ENCODE measurements at regions not wholly inside any gene's neighbourhood (a gene's known extent, or its start where the extent isn't known, plus 50 kb on each side); places are given as distances from the start of the nearest gene placed in this dataset.

DNA sequence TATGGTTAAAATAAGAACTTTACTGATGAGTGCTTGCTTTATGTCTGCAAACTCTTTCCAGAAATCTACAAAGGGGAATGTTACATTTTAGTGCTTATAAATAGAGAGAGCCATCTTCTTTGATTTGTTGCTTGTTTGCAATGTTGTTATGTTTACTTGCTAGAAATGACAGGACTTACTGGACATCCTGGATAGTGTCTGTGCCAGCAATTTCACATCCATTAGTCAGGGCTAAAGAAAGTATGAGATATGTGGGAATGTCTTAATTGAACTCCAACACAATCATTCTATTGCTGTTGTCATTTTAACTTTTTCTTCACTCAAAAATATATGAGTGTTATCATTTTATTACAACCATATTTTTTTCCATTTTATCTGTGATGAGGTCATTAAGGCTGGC lies 453.2 kb downstream of the TNS3 start:
- TF ChIP-seq GATA2 (IDR thresholded peaks at IDR 0.05; ENCODE audit: low read depth, low read length) (no peak), GATA3 (IDR thresholded peaks at IDR 0.05; ENCODE audit: low read depth, low read length) (no peak)

All from SH-SY5Y (cell line).